SK-N-SH treated with all-trans-retinoic acid at 6 μM for 48 hours (cell line): ENCODE measurements at regions not wholly inside any gene's neighbourhood (a gene's known extent, or its start where the extent isn't known, plus 50 kb on each side); places are given as distances from the start of the nearest gene placed in this dataset.

Experiments
- ATAC-seq: fragments of 200-7000 bp; cut with Tn5 transposase; 3 replicates; pipeline ENCODE4 v1.9.1; 2020; ENCODE audit warnings: mild to moderate bottlenecking, moderate library complexity
- CSDC2 ChIP-seq: fragments of 250-450 bp; sonication (Bioruptor Pico); IDR thresholded peaks from 2 replicates; pipeline ENCODE4 v1.5.0; 2020; ENCODE audit warnings: mild to moderate bottlenecking, moderate library complexity
- ESRRG ChIP-seq: fragments of 250-450 bp; sonication (Bioruptor Pico); IDR thresholded peaks from 2 replicates; pipeline ENCODE4 v1.6.1; 2021; ENCODE audit warnings: mild to moderate bottlenecking
- GLIS3 ChIP-seq: fragments of 250-450 bp; sonication (Bioruptor Pico); IDR thresholded peaks from 2 replicates; pipeline ENCODE4 v1.5.0; 2020; ENCODE audit warnings: mild to moderate bottlenecking, moderate library complexity
- ISL1 ChIP-seq: fragments of 250-450 bp; sonication (Bioruptor Pico); IDR thresholded peaks from 2 replicates; pipeline ENCODE4 v2.1.2; 2022; ENCODE audit warnings: mild to moderate bottlenecking, moderate library complexity
- OSR1 ChIP-seq: fragments of 250-450 bp; sonication (Bioruptor Pico); IDR thresholded peaks from 2 replicates; pipeline ENCODE4 v1.8.0; 2022; ENCODE audit warnings: moderate library complexity, mild to moderate bottlenecking, inconsistent platforms
- PPARA ChIP-seq: fragments of 250-450 bp; sonication (Bioruptor Pico); IDR thresholded peaks from 2 replicates; pipeline ENCODE4 v1.5.0; 2020; ENCODE audit warnings: mild to moderate bottlenecking, borderline replicate concordance
- SNAI2 ChIP-seq: fragments of 250-450 bp; sonication (Bioruptor Pico); IDR thresholded peaks from 2 replicates; pipeline ENCODE4 v1.5.0; 2020; ENCODE audit warnings: mild to moderate bottlenecking, moderate library complexity
- TCF4 ChIP-seq: fragments of 250-450 bp; sonication (Bioruptor Pico); IDR thresholded peaks from 2 replicates; pipeline ENCODE4 v1.8.0; 2021; ENCODE audit warnings: mild to moderate bottlenecking, moderate library complexity, borderline replicate concordance
- TOX ChIP-seq: fragments of 250-450 bp; sonication (Bioruptor Pico); IDR thresholded peaks from 2 replicates; pipeline ENCODE4 v1.8.0; 2021; ENCODE audit warnings: mild to moderate bottlenecking, moderate library complexity, borderline replicate concordance
- ZC3H10 ChIP-seq: fragments of 250-450 bp; sonication (Bioruptor Pico); IDR thresholded peaks from 2 replicates; pipeline ENCODE4 v1.5.1; 2021; ENCODE audit warnings: mild to moderate bottlenecking, moderate library complexity
- ZFP3 ChIP-seq: fragments of 250-450 bp; sonication (Bioruptor Pico); IDR thresholded peaks from 2 replicates; pipeline ENCODE4 v1.5.0; 2020; ENCODE audit warnings: mild to moderate bottlenecking, moderate library complexity
- ZFP30 ChIP-seq: fragments of 450-650 bp; formaldehyde crosslinking; IDR thresholded peaks from 2 replicates; pipeline ENCODE4 v1.5.0; 2022; ENCODE audit warnings: mild to moderate bottlenecking, moderate library complexity
- ZNF565 ChIP-seq: fragments of 450-650 bp; formaldehyde crosslinking; conservative IDR thresholded peaks from 2 replicates; pipeline ENCODE4 v1.5.0; 2020; ENCODE audit warnings: low read depth, mild to moderate bottlenecking, moderate library complexity
- ZNF70 ChIP-seq: fragments of 450-650 bp; formaldehyde crosslinking; IDR thresholded peaks from 2 replicates; pipeline ENCODE4 v1.5.0; 2020; ENCODE audit warnings: mild to moderate bottlenecking, moderate library complexity
- TF ChIP-seq, protein P1 (sequence below): fragments of 250-450 bp; sonication (Bioruptor Pico); IDR thresholded peaks from 2 replicates; pipeline ENCODE4 v1.5.1; 2021; ENCODE audit warnings: mild to moderate bottlenecking, moderate library complexity
- TF ChIP-seq, protein P2 (sequence below): fragments of 250-450 bp; sonication (Bioruptor Pico); IDR thresholded peaks from 2 replicates; pipeline ENCODE4 v1.8.0; 2020; ENCODE audit warnings: mild to moderate bottlenecking, moderate library complexity, borderline replicate concordance
- TF ChIP-seq, protein P3 (sequence below): fragments of 250-450 bp; sonication (Bioruptor Pico); IDR thresholded peaks from 2 replicates; pipeline ENCODE4 v1.8.0; 2021; ENCODE audit warnings: low read depth, mild to moderate bottlenecking, moderate library complexity, borderline replicate concordance
- TF ChIP-seq, protein P4 (sequence below): fragments of 250-450 bp; sonication (Bioruptor Pico); IDR thresholded peaks from 2 replicates; pipeline ENCODE4 v1.5.0; 2020; ENCODE audit warnings: mild to moderate bottlenecking, moderate library complexity

DNA sequence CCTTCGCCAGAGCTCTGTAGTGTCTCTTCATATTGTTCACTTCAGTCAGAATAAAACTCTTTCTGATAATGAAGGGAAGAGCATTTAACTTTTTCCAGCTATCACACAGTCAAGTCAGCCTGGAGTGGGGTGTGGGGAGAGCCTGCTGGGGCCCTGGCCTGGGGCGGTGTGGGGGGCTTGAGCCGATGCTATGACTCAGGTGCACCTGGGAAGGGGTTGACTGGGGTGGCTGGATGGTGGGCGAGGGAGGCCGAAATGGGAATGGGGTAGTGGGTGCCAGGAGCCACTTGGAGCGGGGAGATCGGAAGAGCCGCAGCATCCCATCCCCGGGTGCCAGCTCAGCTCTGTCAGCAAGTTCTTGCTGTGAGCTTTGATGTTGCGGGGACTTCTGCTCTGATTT lies 100.9 kb downstream of the NXPE2 start:
- ATAC-seq = no peak
- TF ChIP-seq ZFP3 (CRISPR knock-in tag) = no peak
- TF ChIP-seq, protein P1, sequence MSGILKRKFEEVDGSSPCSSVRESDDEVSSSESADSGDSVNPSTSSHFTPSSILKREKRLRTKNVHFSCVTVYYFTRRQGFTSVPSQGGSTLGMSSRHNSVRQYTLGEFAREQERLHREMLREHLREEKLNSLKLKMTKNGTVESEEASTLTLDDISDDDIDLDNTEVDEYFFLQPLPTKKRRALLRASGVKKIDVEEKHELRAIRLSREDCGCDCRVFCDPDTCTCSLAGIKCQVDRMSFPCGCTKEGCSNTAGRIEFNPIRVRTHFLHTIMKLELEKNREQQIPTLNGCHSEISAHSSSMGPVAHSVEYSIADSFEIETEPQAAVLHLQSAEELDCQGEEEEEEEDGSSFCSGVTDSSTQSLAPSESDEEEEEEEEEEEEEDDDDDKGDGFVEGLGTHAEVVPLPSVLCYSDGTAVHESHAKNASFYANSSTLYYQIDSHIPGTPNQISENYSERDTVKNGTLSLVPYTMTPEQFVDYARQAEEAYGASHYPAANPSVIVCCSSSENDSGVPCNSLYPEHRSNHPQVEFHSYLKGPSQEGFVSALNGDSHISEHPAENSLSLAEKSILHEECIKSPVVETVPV = no peak
- TF ChIP-seq, protein P2, sequence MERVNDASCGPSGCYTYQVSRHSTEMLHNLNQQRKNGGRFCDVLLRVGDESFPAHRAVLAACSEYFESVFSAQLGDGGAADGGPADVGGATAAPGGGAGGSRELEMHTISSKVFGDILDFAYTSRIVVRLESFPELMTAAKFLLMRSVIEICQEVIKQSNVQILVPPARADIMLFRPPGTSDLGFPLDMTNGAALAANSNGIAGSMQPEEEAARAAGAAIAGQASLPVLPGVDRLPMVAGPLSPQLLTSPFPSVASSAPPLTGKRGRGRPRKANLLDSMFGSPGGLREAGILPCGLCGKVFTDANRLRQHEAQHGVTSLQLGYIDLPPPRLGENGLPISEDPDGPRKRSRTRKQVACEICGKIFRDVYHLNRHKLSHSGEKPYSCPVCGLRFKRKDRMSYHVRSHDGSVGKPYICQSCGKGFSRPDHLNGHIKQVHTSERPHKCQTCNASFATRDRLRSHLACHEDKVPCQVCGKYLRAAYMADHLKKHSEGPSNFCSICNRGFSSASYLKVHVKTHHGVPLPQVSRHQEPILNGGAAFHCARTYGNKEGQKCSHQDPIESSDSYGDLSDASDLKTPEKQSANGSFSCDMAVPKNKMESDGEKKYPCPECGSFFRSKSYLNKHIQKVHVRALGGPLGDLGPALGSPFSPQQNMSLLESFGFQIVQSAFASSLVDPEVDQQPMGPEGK (CRISPR knock-in tag) = no peak
- no peak for TF ChIP-seq GLIS3 (CRISPR knock-in tag)
- no peak for TF ChIP-seq ESRRG
- TF ChIP-seq OSR1 (CRISPR knock-in tag) = no peak
- no peak for TF ChIP-seq SNAI2
- no peak for TF ChIP-seq ZFP30
- TF ChIP-seq, protein P3, sequence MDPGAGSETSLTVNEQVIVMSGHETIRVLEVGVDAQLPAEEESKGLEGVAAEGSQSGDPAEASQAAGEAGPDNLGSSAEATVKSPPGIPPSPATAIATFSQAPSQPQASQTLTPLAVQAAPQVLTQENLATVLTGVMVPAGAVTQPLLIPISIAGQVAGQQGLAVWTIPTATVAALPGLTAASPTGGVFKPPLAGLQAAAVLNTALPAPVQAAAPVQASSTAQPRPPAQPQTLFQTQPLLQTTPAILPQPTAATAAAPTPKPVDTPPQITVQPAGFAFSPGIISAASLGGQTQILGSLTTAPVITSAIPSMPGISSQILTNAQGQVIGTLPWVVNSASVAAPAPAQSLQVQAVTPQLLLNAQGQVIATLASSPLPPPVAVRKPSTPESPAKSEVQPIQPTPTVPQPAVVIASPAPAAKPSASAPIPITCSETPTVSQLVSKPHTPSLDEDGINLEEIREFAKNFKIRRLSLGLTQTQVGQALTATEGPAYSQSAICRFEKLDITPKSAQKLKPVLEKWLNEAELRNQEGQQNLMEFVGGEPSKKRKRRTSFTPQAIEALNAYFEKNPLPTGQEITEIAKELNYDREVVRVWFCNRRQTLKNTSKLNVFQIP = no peak
- TF ChIP-seq CSDC2 (CRISPR knock-in tag) = no peak

DNA sequence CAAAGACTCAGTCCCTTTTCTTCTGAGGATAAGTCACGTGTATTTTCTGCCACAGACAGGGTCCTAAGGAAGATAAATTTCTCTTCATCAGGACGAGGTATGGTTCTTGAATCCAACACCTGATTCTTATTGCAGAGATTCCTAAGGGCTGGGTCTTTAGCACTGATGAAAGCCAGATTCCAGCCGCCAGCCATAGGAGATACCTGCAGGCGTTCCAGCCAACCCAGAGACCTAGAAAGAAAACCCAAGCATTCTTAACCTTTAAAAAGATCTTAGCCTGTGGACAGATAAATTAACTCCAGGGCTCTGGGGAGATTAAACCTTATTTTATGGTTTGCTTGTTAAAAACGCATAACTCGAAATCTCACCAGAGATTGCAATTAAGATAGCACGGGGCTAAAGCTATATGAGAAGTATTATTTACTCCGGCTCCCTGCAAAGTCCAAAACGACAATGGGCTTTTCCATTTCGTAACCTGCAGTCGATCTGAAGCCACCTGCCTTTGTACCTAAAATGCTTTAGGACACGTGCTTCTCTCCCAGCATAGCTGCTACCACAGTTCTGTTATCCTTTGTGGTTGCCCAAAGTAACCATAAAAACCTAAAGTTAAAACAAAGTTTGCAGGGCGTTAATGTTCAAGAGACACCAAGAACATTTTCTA lies 104.5 kb downstream of the NXPE2 start:
- TF ChIP-seq OSR1 (CRISPR knock-in tag) (no peak), ISL1 (CRISPR knock-in tag) (no peak), TOX (no peak), ZNF70 (CRISPR knock-in tag) (no peak), ZC3H10 (CRISPR knock-in tag) (no peak), ZFP3 (CRISPR knock-in tag) (no peak)
- TF ChIP-seq, protein P3 = no peak

DNA sequence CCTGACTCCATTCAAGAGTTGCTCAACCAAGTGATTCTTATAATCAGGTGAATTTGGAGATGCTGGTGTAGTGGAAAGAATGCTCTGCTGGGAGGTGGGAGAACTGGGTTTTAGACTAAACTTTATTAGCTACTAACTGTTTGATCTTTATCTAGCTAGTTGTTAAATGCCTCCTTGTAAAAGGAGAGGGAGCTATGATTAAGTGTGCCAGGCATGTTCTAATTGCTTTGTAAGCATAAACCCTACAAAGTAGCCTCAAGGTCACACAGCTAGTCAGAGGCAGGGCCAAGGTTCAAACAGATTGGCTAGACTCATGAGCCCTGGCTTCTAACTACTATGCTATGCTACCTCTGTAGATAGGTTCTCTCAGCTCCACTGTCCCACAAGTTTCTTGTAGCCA lies 105.5 kb downstream of the NXPE2 start:
- TF ChIP-seq TOX = no peak
- TF ChIP-seq, protein P4, sequence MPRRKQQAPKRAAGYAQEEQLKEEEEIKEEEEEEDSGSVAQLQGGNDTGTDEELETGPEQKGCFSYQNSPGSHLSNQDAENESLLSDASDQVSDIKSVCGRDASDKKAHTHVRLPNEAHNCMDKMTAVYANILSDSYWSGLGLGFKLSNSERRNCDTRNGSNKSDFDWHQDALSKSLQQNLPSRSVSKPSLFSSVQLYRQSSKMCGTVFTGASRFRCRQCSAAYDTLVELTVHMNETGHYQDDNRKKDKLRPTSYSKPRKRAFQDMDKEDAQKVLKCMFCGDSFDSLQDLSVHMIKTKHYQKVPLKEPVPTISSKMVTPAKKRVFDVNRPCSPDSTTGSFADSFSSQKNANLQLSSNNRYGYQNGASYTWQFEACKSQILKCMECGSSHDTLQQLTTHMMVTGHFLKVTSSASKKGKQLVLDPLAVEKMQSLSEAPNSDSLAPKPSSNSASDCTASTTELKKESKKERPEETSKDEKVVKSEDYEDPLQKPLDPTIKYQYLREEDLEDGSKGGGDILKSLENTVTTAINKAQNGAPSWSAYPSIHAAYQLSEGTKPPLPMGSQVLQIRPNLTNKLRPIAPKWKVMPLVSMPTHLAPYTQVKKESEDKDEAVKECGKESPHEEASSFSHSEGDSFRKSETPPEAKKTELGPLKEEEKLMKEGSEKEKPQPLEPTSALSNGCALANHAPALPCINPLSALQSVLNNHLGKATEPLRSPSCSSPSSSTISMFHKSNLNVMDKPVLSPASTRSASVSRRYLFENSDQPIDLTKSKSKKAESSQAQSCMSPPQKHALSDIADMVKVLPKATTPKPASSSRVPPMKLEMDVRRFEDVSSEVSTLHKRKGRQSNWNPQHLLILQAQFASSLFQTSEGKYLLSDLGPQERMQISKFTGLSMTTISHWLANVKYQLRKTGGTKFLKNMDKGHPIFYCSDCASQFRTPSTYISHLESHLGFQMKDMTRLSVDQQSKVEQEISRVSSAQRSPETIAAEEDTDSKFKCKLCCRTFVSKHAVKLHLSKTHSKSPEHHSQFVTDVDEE (CRISPR knock-in tag) = no peak
- ATAC-seq = no peak

More for the DNA sequence above, 104.5 kb downstream of the NXPE2 start:
- ATAC-seq = no peak

DNA sequence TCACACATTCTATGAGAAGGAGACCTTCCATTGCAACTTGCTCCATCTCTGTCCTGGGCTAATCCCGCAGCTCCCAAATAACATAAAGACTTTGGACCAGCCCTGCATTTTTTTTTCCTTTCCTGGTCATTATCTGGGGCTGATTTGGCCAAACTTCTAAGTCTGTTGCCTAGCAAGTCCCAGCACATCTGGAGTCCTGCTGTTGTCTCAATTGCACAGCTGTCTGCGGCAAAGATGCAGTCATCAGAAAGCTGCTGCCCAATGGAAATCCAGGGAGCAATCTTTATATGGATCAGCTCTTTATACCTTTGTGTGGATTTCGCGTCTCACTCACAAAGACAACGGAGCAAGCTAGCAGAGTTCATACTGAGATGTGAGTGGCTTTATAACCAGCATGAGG lies 105.9 kb downstream of the NXPE2 start:
- ATAC-seq = no peak

More for the DNA sequence above, 105.9 kb downstream of the NXPE2 start:
- TF ChIP-seq TOX = no peak
- TF ChIP-seq, protein P1 = no peak
- TF ChIP-seq ZNF565 (CRISPR knock-in tag) = no peak
- TF ChIP-seq ISL1 (CRISPR knock-in tag) = no peak
- TF ChIP-seq ZFP30 = no peak
- TF ChIP-seq ZC3H10 (CRISPR knock-in tag) = no peak
- no peak for TF ChIP-seq SNAI2
- no peak for TF ChIP-seq PPARA
- TF ChIP-seq TCF4 (CRISPR knock-in tag) = no peak
- no peak for TF ChIP-seq ESRRG
- TF ChIP-seq, protein P3 = no peak
- TF ChIP-seq, protein P2 (CRISPR knock-in tag) = no peak
- no peak for TF ChIP-seq GLIS3 (CRISPR knock-in tag)
